ENCODE measurements at regions not wholly inside any gene's neighbourhood (a gene's known extent, or its start where the extent isn't known, plus 50 kb on each side); places are given as distances from the start of the nearest gene placed in this dataset.
"Not testable (repeated sequence)": the region's sequence is repeated elsewhere in the genome, so short reads cannot be mapped to it uniquely, and the experiment has no call there.

- H3K36me3 ChIP-seq (ENCODE audit: control insufficient read depth, insufficient read depth, low read length), result no peaks in the 10 kb centered on the region
- H3K4me3 Mint-ChIP-seq (ENCODE audit: unreplicated experiment), result no peak overlapping the region
- H3K9me3 ChIP-seq, result no peaks in the 10 kb centered on the region
- H3K4me3 ChIP-seq (ENCODE audit: low read depth, low read length), result no peak overlapping the region
- ChIA-PET CTCF (no interaction called here), POLR2A (no interaction called here)
- no TSS peak for BruUV-seq (replicated peaks)
- DNase-seq, result no peak
- H3K4me1 ChIP-seq, result no peaks in the 10 kb centered on the region
- H3K9me3 Mint-ChIP-seq (ENCODE audit: unreplicated experiment), result no peaks in the 10 kb centered on the region
- no peaks in the 10 kb centered on the region for H3K36me3 Mint-ChIP-seq (ENCODE audit: insufficient read depth, unreplicated experiment)
- no peaks in the 10 kb centered on the region for H3K27me3 Mint-ChIP-seq (ENCODE audit: insufficient read depth, unreplicated experiment)
- H3K27ac Mint-ChIP-seq (ENCODE audit: unreplicated experiment), result peak overlapping the region; percentile 29
- no peak for TF ChIP-seq CTCF (IDR thresholded peaks at IDR 0.05; ENCODE audit: insufficient read depth in 1 of 2, low read depth in 1 of 2, low read length in 1 of 2, severe bottlenecking in 1 of 2, unreplicated experiment in 1 of 2)
- intact Hi-C loops (cut with micrococcal nuclease; ENCODE audit: unreplicated experiment), result no loop called here
- no peaks in the 10 kb centered on the region for H3K27me3 ChIP-seq (replicated peaks; ENCODE audit: control insufficient read depth, insufficient read depth, low read length)
- peaks cover 7% of the 10 kb centered on the region for H3K4me1 Mint-ChIP-seq (ENCODE audit: low read depth, unreplicated experiment)
These were observed 68.0 kb upstream of the ZNF157 start for GRCh38 chrX:47302396-47302795.

DNA sequence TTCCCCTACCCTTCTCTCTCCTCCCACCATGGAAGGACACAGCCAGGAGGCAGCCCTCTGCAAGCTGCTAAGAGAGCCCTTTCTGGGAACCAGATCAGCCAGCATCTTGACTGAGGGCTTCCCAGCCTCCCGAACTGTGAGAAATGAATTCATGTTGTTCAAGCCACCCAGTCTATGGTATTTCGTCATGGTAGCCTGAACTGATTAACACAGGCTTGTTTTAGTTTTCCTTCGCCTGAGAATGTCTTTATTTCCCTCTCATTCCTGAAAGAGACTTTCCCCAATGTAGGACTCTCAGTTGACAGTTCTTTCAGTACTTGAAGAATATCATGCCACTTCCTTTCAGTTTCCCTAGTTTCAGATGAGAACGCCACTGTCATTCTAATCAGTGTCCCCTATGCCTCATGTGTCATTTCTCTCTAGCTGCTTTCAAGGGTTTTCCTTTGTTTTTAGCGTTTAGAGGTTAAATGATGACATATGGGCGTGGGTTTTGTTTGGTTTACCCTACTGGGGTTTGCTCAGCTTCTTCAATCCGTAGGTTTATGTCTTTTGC, 63.8 kb upstream of the ZNF157 start:
- CTCF ChIA-PET; H3K4me1 ChIP-seq; intact Hi-C loops (cut with micrococcal nuclease; ENCODE audit: unreplicated experiment); DNase-seq; H3K36me3 Mint-ChIP-seq (ENCODE audit: insufficient read depth, unreplicated experiment); H3K4me1 Mint-ChIP-seq (ENCODE audit: low read depth, unreplicated experiment); H3K4me3 ChIP-seq (ENCODE audit: low read depth, low read length); H3K27me3 ChIP-seq (replicated peaks; ENCODE audit: control insufficient read depth, insufficient read depth, low read length); BruUV-seq (replicated peaks); H3K27me3 Mint-ChIP-seq (ENCODE audit: insufficient read depth, unreplicated experiment); POLR2A ChIA-PET; H3K36me3 ChIP-seq (ENCODE audit: control insufficient read depth, insufficient read depth, low read length); H3K4me3 Mint-ChIP-seq (ENCODE audit: unreplicated experiment); H3K9me3 Mint-ChIP-seq (ENCODE audit: unreplicated experiment); H3K27ac Mint-ChIP-seq (ENCODE audit: unreplicated experiment); H3K9me3 ChIP-seq: not testable (repeated sequence)

- H3K9me3 Mint-ChIP-seq (ENCODE audit: unreplicated experiment), result no peaks in the 10 kb centered on the region
These were observed 58.2 kb upstream of the ZNF157 start for GRCh38 chrX:47311932-47312774.

More at GRCh38 chrX:47311932-47312774, 58.2 kb upstream of the ZNF157 start:
- Histone ChIP-seq H3K4me3 (ENCODE audit: low read depth, low read length) (no peak overlapping the region), H3K36me3 (ENCODE audit: control insufficient read depth, insufficient read depth, low read length) (no peaks in the 10 kb centered on the region), H3K27me3 (replicated peaks; ENCODE audit: control insufficient read depth, insufficient read depth, low read length) (no peaks in the 10 kb centered on the region), H3K9me3 (no peaks in the 10 kb centered on the region), H3K4me1 (no peaks in the 10 kb centered on the region)
- no peak overlapping the region for H3K4me3 Mint-ChIP-seq (ENCODE audit: unreplicated experiment)
- BruUV-seq (replicated peaks), result no TSS peak
- DNase-seq, result peak; percentile 54 to 65
- CTCF ChIA-PET, result interaction anchor here (0.7 to 1.3 kb wide), 7 partner anchors 15 to 447 kb away, joined by 3 to 7 read pairs (median 4); no protein-coding TSS in a partner anchor
- H3K27me3 Mint-ChIP-seq (ENCODE audit: insufficient read depth, unreplicated experiment), result no peaks in the 10 kb centered on the region
- intact Hi-C loops (cut with micrococcal nuclease; ENCODE audit: unreplicated experiment), result loop anchor here (1.0 kb wide), 3 partner anchors 79 to 119 kb away; partner anchors contain the start of genes CDK16, UBA1 and USP11
- no peaks in the 10 kb centered on the region for H3K4me1 Mint-ChIP-seq (ENCODE audit: low read depth, unreplicated experiment)
- H3K27ac Mint-ChIP-seq (ENCODE audit: unreplicated experiment), result no peak overlapping the region
- peak; percentile 58 to 63 for TF ChIP-seq CTCF (IDR thresholded peaks at IDR 0.05; ENCODE audit: insufficient read depth in 1 of 2, low read depth in 1 of 2, low read length in 1 of 2, severe bottlenecking in 1 of 2, unreplicated experiment in 1 of 2)
- H3K36me3 Mint-ChIP-seq (ENCODE audit: insufficient read depth, unreplicated experiment), result no peaks in the 10 kb centered on the region
- POLR2A ChIA-PET, result interaction anchor here (0.7 to 1.5 kb wide), 2 partner anchors 79 to 118 kb away, joined by 4 to 5 read pairs; partner anchors contain the start of gene USP11

Data from Caco-2 (cell line).